Breast epithelium (tissue), 4 donors: ENCODE measurements at regions not wholly inside any gene's neighbourhood (a gene's known extent, or its start where the extent isn't known, plus 50 kb on each side); places are given as distances from the start of the nearest gene placed in this dataset.

ENCODE experiments used
- DNase-seq, 2 donors: peaks; one replicate each; pipeline ENCODE4 v3.0.0-alpha.2; 2019; ENCODE audit warnings: low spot score in 2 of 2
- H3K27ac ChIP-seq, 2 donors: fragments of 200-600 bp; sonication (generic) in 1 of 2; one replicate each; pipeline ENCODE4 v1.5.1; 2016 to 2019; ENCODE audit warnings: mild to moderate bottlenecking in 1 of 2
- H3K27me3 ChIP-seq, 2 donors: fragments of 200-600 bp; sonication (generic) in 1 of 2; one replicate each; pipeline versions ENCODE4 v1.5.1 to v1.6.0; 2017 to 2019; ENCODE audit warnings: control low read depth in 1 of 2, mild to moderate bottlenecking in 1 of 2
- H3K36me3 ChIP-seq: fragments of 200-600 bp; one replicate; pipeline ENCODE4 v1.5.1; 2019
- H3K4me1 ChIP-seq, 2 donors: fragments of 200-600 bp; sonication (generic); one replicate each; pipeline ENCODE4 v1.5.1; 2016 to 2019; ENCODE audit warnings: control low read depth in 1 of 2
- H3K4me3 ChIP-seq, 3 donors: fragments of 200-600 bp; sonication (generic); 1 replicate in 2 of 3; 2 replicates in 1 of 3; pipeline ENCODE4 v1.5.1; 2016 to 2019; ENCODE audit warnings: mild to moderate bottlenecking in 3 of 3, moderate library complexity in 2 of 3
- H3K9me3 ChIP-seq, 2 donors: fragments of 200-600 bp; sonication (generic) in 1 of 2; one replicate each; pipeline ENCODE4 v1.5.1; 2016 to 2019; ENCODE audit warnings: control low read depth in 1 of 2
- CTCF ChIP-seq, 3 donors: fragments of 450-650 bp; IDR thresholded peaks; one replicate each; pipeline ENCODE4 v1.5.1; 2016 to 2017; ENCODE audit warnings: antibody characterized with exemption in 3 of 3, mild to moderate bottlenecking in 3 of 3, moderate library complexity in 3 of 3
- POLR2A ChIP-seq: fragments of 450-650 bp; IDR thresholded peaks from one replicate; pipeline ENCODE4 v1.6.1; 2016; ENCODE audit warnings: antibody characterized with exemption, mild to moderate bottlenecking, moderate library complexity
- POLR2AphosphoS5 ChIP-seq, 3 donors: sonication (generic); formaldehyde crosslinking; IDR thresholded peaks; one replicate each; pipeline ENCODE4 v1.6.1; 2017; ENCODE audit warnings: antibody characterized with exemption in 3 of 3
- intact Hi-C: fragments of 100-400 bp; cut with DNase I; formaldehyde crosslinking; loops from one replicate; pipeline ENCODE4 v1.15.1; 2023; ENCODE audit warnings: low total_unique reads

- TF ChIP-seq POLR2A, result no peak
- no peak for TF ChIP-seq POLR2AphosphoS5 (IDR thresholded peaks at IDR 0.05)
- no peak for TF ChIP-seq CTCF (IDR thresholded peaks at IDR 0.05)
- Histone ChIP-seq H3K4me3 (no peak overlapping the region), H3K27ac (no peak overlapping the region), H3K4me1 (no peaks in the 10 kb centered on the region), H3K9me3 (no peaks in the 10 kb centered on the region), H3K27me3 (no peaks in the 10 kb centered on the region), H3K36me3 (no peaks in the 10 kb centered on the region)
- intact Hi-C loops, result no loop called here
- DNase-seq, result no peak
Measured at GRCh38 chr10:109678857-109679256, 244.5 kb downstream of the XPNPEP1 start.

GRCh38 chr10:109676703-109677102, 246.6 kb downstream of the XPNPEP1 start:
- H3K27me3 ChIP-seq, result no peaks in the 10 kb centered on the region
- intact Hi-C loops, result no loop called here
- no peak overlapping the region for H3K4me3 ChIP-seq
- DNase-seq, result no peak
- TF ChIP-seq POLR2AphosphoS5 (IDR thresholded peaks at IDR 0.05) (no peak), POLR2A (no peak), CTCF (IDR thresholded peaks at IDR 0.05) (no peak)
- H3K9me3 ChIP-seq, result no peaks in the 10 kb centered on the region
- H3K36me3 ChIP-seq, result no peaks in the 10 kb centered on the region
- no peak overlapping the region for H3K27ac ChIP-seq
- H3K4me1 ChIP-seq, result no peaks in the 10 kb centered on the region

GRCh38 chr10:109668703-109669102, 254.6 kb downstream of the XPNPEP1 start:
- no peaks in the 10 kb centered on the region for H3K36me3 ChIP-seq
- intact Hi-C loops, result no loop called here
- H3K4me3 ChIP-seq, result no peak overlapping the region
- H3K27me3 ChIP-seq, result no peaks in the 10 kb centered on the region
- H3K4me1 ChIP-seq, result no peaks in the 10 kb centered on the region
- no peak for TF ChIP-seq POLR2AphosphoS5 (IDR thresholded peaks at IDR 0.05)
- H3K27ac ChIP-seq, result no peak overlapping the region
- DNase-seq, result no peak
- H3K9me3 ChIP-seq, result peaks cover 0 to 3% of the 10 kb centered on the region in 2 donors

- H3K36me3 ChIP-seq, result no peaks in the 10 kb centered on the region
- H3K27me3 ChIP-seq, result no peaks in the 10 kb centered on the region
- H3K27ac ChIP-seq, result no peak overlapping the region
- H3K4me1 ChIP-seq, result no peaks in the 10 kb centered on the region
- peaks cover 0 to 8% of the 10 kb centered on the region in 2 donors for H3K9me3 ChIP-seq
- TF ChIP-seq CTCF (IDR thresholded peaks at IDR 0.05) (no peak), POLR2AphosphoS5 (IDR thresholded peaks at IDR 0.05) (no peak), POLR2A (no peak)
- DNase-seq, result no peak
- H3K4me3 ChIP-seq, result no peak overlapping the region
- intact Hi-C loops, result no loop called here
Measured at GRCh38 chr10:109668154-109668665, 255.1 kb downstream of the XPNPEP1 start.

GRCh38 chr10:109665321-109665720, 258.0 kb downstream of the XPNPEP1 start:
- no peaks in the 10 kb centered on the region for H3K4me1 ChIP-seq
- DNase-seq, result no peak
- no peak overlapping the region for H3K27ac ChIP-seq
- H3K27me3 ChIP-seq, result no peaks in the 10 kb centered on the region
- intact Hi-C loops, result no loop called here
- no peak overlapping the region for H3K4me3 ChIP-seq
- no peaks in the 10 kb centered on the region for H3K36me3 ChIP-seq
- no peak for TF ChIP-seq POLR2A
- no peak for TF ChIP-seq POLR2AphosphoS5 (IDR thresholded peaks at IDR 0.05)
- TF ChIP-seq CTCF (IDR thresholded peaks at IDR 0.05), result no peak
- peaks cover 0 to 12% of the 10 kb centered on the region in 2 donors for H3K9me3 ChIP-seq

- intact Hi-C loops, result no loop called here
- Histone ChIP-seq H3K36me3 (no peaks in the 10 kb centered on the region), H3K9me3 (peaks cover 0 to 12% of the 10 kb centered on the region in 2 donors), H3K4me1 (no peaks in the 10 kb centered on the region), H3K4me3 (no peak overlapping the region), H3K27ac (no peak overlapping the region), H3K27me3 (no peaks in the 10 kb centered on the region)
- no peak for TF ChIP-seq CTCF (IDR thresholded peaks at IDR 0.05)
- no peak for TF ChIP-seq POLR2AphosphoS5 (IDR thresholded peaks at IDR 0.05)
- no peak for TF ChIP-seq POLR2A
- DNase-seq, result no peak
Measured at GRCh38 chr10:109664554-109664953, 258.8 kb downstream of the XPNPEP1 start.
